GM21360 (cell line): ENCODE measurements at regions not wholly inside any gene's neighbourhood (a gene's known extent, or its start where the extent isn't known, plus 50 kb on each side); places are given as distances from the start of the nearest gene placed in this dataset.
"Not testable (repeated sequence)": the region's sequence is repeated elsewhere in the genome, so short reads cannot be mapped to it uniquely, and the experiment has no call there.

ENCODE experiments used
- ATAC-seq: cut with Tn5 transposase; IDR thresholded peaks from one replicate; pipeline ENCODE4 v1.9.1; 2021; ENCODE audit warnings: mild to moderate bottlenecking, moderate library complexity; ENCODE audit not compliant: unreplicated experiment

- ATAC-seq, result no peak
Observed at GRCh38 chr5:102049517-102049916, 246.6 kb downstream of the SLCO4C1 start.

GRCh38 chr5:102048940-102049339 is 247.1 kb downstream of the SLCO4C1 start:
- no peak for ATAC-seq

GRCh38 chr5:102047073-102047472 is 249.0 kb downstream of the SLCO4C1 start:
- ATAC-seq, result not testable (repeated sequence)

GRCh38 chr5:102040326-102040725 is 255.8 kb downstream of the SLCO4C1 start:
- no peak for ATAC-seq

GRCh38 chr5:102036927-102037326 is 259.2 kb downstream of the SLCO4C1 start:
- no peak for ATAC-seq

GRCh38 chr5:102031711-102032110 is 264.4 kb downstream of the SLCO4C1 start:
- ATAC-seq, result no peak

GRCh38 chr5:102018690-102019089 is 277.4 kb downstream of the SLCO4C1 start:
- ATAC-seq, result no peak

- ATAC-seq, result no peak
Observed at GRCh38 chr5:102018279-102018678, 277.8 kb downstream of the SLCO4C1 start.

- no peak for ATAC-seq
Observed at GRCh38 chr5:102014371-102014770, 281.7 kb downstream of the SLCO4C1 start.

GRCh38 chr5:102010644-102011043 is 285.4 kb downstream of the SLCO4C1 start:
- ATAC-seq, result no peak

GRCh38 chr5:101997235-101997634 is 298.8 kb downstream of the SLCO4C1 start:
- ATAC-seq, result no peak

- ATAC-seq, result no peak
Observed at GRCh38 chr5:101995585-101995984, 300.5 kb downstream of the SLCO4C1 start.

- ATAC-seq, result no peak
Observed at GRCh38 chr5:101991486-101991885, 304.6 kb downstream of the SLCO4C1 start.

- no peak for ATAC-seq
Observed at GRCh38 chr5:101989659-101990058, 306.4 kb downstream of the SLCO4C1 start.

- ATAC-seq, result peak; percentile 91
Observed at GRCh38 chr5:101977729-101978345, 318.2 kb downstream of the SLCO4C1 start.

GRCh38 chr5:101976933-101977332 is 319.2 kb downstream of the SLCO4C1 start:
- ATAC-seq, result no peak

- ATAC-seq, result no peak
Observed at GRCh38 chr5:101969742-101970141, 326.3 kb downstream of the SLCO4C1 start.

GRCh38 chr5:101966476-101966875 is 329.6 kb downstream of the SLCO4C1 start:
- no peak for ATAC-seq

- ATAC-seq, result no peak
Observed at GRCh38 chr5:101955891-101956290, 340.2 kb downstream of the SLCO4C1 start.

- no peak for ATAC-seq
Observed at GRCh38 chr5:101950019-101950418, 346.1 kb downstream of the SLCO4C1 start.

- no peak for ATAC-seq
Observed at GRCh38 chr5:101948615-101949014, 347.5 kb downstream of the SLCO4C1 start.

- no peak for ATAC-seq
Observed at GRCh38 chr5:101943784-101944183, 352.3 kb downstream of the SLCO4C1 start.

- ATAC-seq, result peak; percentile 90
Observed at GRCh38 chr5:101942321-101942882, 353.7 kb downstream of the SLCO4C1 start.
